ENCODE measurements at regions not wholly inside any gene's neighbourhood (a gene's known extent, or its start where the extent isn't known, plus 50 kb on each side); places are given as distances from the start of the nearest gene placed in this dataset.

DNA sequence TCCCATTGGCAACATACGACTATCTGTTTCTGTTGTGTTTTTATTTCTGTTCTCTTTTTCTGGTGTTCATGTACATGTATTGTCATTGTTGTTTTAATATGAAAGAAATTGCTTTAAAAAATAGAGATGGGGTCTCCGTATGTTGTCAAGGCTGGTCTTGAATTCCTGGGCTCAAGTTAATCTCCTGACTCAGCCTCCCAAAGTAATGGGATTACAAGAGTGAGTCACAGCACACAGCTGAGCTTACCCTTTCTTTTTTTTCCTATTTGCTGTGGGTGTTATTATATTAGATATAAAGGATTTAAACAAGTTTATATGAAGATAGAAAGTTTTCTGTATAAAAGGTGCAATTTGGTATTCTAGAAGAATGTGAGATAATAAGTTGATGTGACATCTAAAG is 554.6 kb downstream of the DSC3 start:
- TF ChIP-seq GATA2 (IDR thresholded peaks at IDR 0.05; ENCODE audit: low read depth, low read length) (no peak), GATA3 (IDR thresholded peaks at IDR 0.05; ENCODE audit: low read depth, low read length) (no peak)

Measured in SH-SY5Y (cell line).